Tibial nerve (tissue), 3 donors: ENCODE measurements at regions not wholly inside any gene's neighbourhood (a gene's known extent, or its start where the extent isn't known, plus 50 kb on each side); places are given as distances from the start of the nearest gene placed in this dataset.

ENCODE experiments used
- CTCF ChIP-seq, 5 experiments: fragments of 200-600 bp in 3 of 5; fragments of 450-650 bp in 2 of 5; sonication (generic) in 3 of 5; IDR thresholded peaks; one replicate each; pipeline ENCODE4 v1.5.1; 2016 to 2019; ENCODE audit warnings: antibody characterized with exemption in 5 of 5, mild to moderate bottlenecking in 3 of 5, moderate library complexity in 2 of 5
- POLR2A ChIP-seq, 2 donors: fragments of 450-650 bp; IDR thresholded peaks; one replicate each; pipeline ENCODE4 v1.6.1; 2017; ENCODE audit warnings: antibody characterized with exemption in 2 of 2, mild to moderate bottlenecking in 2 of 2, moderate library complexity in 2 of 2

DNA sequence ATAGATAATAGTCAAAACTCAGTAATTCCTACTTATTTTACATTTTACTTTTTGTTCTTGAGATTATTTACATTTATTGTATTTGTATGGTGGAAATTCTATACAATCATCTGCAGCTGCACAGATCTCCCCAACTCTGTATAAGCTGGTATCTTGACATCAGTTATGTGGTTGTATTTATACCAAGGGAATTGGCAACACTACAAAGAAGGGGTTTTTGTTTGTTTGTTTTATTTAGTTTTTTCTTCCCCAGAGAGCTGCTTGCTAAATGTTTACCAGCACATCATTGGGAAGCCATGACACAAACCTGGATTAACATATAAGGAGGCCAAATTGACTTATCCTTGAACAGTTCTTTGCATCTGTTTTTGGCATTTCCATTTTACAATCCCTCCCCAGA, 389.2 kb upstream of the KCNMB2 start:
- TF ChIP-seq CTCF (IDR thresholded peaks at IDR 0.05) (no peak), POLR2A (IDR thresholded peaks at IDR 0.05) (no peak)
